Esophagus muscularis mucosa (tissue), 4 donors: ENCODE measurements at regions not wholly inside any gene's neighbourhood (a gene's known extent, or its start where the extent isn't known, plus 50 kb on each side); places are given as distances from the start of the nearest gene placed in this dataset.

Source experiments
- EP300 ChIP-seq: sonication (generic); formaldehyde crosslinking; IDR thresholded peaks from one replicate; pipeline ENCODE4 v1.6.1; 2017; ENCODE audit warnings: antibody characterized with exemption
- POLR2A ChIP-seq: fragments of 450-650 bp; IDR thresholded peaks from one replicate; pipeline ENCODE4 v1.6.1; 2017; ENCODE audit warnings: antibody characterized with exemption, moderate library complexity, mild to moderate bottlenecking, low read depth
- POLR2AphosphoS5 ChIP-seq, 2 donors: sonication (generic); formaldehyde crosslinking; IDR thresholded peaks; one replicate each; pipeline ENCODE4 v1.6.1; 2017; ENCODE audit warnings: antibody characterized with exemption in 2 of 2
- TF ChIP-seq, protein P1 (sequence below), 3 experiments: fragments of 200-600 bp in 2 of 3; fragments of 450-650 bp in 1 of 3; sonication (generic) in 2 of 3; IDR thresholded peaks; one replicate each; pipeline ENCODE4 v1.5.1; 2017 to 2019; ENCODE audit warnings: antibody characterized with exemption in 3 of 3, mild to moderate bottlenecking in 2 of 3, moderate library complexity in 1 of 3

DNA sequence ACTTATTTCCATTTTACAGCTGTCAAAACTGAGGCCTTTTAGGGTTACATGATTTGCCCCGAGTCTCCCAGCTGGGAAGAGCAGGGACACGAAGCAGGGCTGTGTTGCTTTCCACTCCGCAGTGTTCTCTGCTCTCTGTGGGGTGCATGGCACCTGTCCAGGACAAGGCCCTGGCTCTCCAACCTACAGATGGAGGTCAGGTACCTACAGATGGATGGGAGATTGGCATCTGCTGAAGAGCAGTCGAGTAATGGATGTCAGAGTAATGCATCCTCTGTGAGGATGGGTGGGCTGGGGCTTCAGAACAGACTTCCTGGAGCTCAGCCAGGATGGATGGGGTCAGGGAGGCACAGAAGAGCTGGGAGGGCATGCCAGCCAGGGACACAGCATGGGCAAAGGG lies 85.0 kb downstream of the EMX2 start:
- TF ChIP-seq, protein P1, sequence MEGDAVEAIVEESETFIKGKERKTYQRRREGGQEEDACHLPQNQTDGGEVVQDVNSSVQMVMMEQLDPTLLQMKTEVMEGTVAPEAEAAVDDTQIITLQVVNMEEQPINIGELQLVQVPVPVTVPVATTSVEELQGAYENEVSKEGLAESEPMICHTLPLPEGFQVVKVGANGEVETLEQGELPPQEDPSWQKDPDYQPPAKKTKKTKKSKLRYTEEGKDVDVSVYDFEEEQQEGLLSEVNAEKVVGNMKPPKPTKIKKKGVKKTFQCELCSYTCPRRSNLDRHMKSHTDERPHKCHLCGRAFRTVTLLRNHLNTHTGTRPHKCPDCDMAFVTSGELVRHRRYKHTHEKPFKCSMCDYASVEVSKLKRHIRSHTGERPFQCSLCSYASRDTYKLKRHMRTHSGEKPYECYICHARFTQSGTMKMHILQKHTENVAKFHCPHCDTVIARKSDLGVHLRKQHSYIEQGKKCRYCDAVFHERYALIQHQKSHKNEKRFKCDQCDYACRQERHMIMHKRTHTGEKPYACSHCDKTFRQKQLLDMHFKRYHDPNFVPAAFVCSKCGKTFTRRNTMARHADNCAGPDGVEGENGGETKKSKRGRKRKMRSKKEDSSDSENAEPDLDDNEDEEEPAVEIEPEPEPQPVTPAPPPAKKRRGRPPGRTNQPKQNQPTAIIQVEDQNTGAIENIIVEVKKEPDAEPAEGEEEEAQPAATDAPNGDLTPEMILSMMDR (IDR thresholded peaks at IDR 0.05), result no peak
- TF ChIP-seq POLR2AphosphoS5 (IDR thresholded peaks at IDR 0.05) (no peak), EP300 (no peak), POLR2A (no peak)
